ENCODE measurements at regions not wholly inside any gene's neighbourhood (a gene's known extent, or its start where the extent isn't known, plus 50 kb on each side); places are given as distances from the start of the nearest gene placed in this dataset.

DNA sequence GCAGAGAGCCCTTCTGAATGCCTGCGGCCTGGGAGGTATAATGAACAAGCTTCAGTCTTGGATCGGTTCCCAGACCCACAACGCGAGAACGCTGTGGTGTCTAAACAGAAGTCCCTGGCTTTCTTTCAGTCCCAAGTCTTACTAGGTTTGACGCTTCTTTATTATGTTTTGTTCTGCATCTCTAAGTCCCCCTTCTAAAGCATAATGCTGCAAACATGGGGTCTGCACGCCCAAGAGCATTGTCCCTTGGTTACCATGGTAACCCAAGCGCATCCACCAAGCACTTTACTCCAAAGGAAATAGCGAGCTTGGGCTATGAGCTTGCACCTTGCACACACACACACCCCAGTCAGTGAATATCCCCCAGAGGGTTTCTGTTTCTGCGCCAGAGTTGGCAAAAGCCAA, 193.7 kb downstream of the INO80D start:
- in situ Hi-C loops (cut with HindIII; ENCODE audit: low pct_unique_long_range_greater_than_20kb, low sequenced_read_pairs) (no loop called here), intact Hi-C loops (cut with micrococcal nuclease; ENCODE audit: unreplicated experiment) (no loop called here)
- H3K27me3 ChIP-seq (ENCODE audit: control insufficient read depth, insufficient read depth, low read length), result peaks cover 6% of the 10 kb centered on the region; the same call in 1 of the 2 replicates
- no peak overlapping the region for H3K27ac ChIP-seq (ENCODE audit: low read length)
- ChIA-PET POLR2A (no interaction called here), CTCF (no interaction called here)
- H3K4me1 ChIP-seq (ENCODE audit: control insufficient read depth, insufficient read depth, low read length), result no peaks in the 10 kb centered on the region
- TF ChIP-seq, protein P1, sequence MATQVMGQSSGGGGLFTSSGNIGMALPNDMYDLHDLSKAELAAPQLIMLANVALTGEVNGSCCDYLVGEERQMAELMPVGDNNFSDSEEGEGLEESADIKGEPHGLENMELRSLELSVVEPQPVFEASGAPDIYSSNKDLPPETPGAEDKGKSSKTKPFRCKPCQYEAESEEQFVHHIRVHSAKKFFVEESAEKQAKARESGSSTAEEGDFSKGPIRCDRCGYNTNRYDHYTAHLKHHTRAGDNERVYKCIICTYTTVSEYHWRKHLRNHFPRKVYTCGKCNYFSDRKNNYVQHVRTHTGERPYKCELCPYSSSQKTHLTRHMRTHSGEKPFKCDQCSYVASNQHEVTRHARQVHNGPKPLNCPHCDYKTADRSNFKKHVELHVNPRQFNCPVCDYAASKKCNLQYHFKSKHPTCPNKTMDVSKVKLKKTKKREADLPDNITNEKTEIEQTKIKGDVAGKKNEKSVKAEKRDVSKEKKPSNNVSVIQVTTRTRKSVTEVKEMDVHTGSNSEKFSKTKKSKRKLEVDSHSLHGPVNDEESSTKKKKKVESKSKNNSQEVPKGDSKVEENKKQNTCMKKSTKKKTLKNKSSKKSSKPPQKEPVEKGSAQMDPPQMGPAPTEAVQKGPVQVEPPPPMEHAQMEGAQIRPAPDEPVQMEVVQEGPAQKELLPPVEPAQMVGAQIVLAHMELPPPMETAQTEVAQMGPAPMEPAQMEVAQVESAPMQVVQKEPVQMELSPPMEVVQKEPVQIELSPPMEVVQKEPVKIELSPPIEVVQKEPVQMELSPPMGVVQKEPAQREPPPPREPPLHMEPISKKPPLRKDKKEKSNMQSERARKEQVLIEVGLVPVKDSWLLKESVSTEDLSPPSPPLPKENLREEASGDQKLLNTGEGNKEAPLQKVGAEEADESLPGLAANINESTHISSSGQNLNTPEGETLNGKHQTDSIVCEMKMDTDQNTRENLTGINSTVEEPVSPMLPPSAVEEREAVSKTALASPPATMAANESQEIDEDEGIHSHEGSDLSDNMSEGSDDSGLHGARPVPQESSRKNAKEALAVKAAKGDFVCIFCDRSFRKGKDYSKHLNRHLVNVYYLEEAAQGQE (IDR thresholded peaks at IDR 0.05; ENCODE audit: insufficient read depth in 1 of 2, low read depth in 2 of 2, low read length in 1 of 2), result no peak
- TF ChIP-seq, protein P2, sequence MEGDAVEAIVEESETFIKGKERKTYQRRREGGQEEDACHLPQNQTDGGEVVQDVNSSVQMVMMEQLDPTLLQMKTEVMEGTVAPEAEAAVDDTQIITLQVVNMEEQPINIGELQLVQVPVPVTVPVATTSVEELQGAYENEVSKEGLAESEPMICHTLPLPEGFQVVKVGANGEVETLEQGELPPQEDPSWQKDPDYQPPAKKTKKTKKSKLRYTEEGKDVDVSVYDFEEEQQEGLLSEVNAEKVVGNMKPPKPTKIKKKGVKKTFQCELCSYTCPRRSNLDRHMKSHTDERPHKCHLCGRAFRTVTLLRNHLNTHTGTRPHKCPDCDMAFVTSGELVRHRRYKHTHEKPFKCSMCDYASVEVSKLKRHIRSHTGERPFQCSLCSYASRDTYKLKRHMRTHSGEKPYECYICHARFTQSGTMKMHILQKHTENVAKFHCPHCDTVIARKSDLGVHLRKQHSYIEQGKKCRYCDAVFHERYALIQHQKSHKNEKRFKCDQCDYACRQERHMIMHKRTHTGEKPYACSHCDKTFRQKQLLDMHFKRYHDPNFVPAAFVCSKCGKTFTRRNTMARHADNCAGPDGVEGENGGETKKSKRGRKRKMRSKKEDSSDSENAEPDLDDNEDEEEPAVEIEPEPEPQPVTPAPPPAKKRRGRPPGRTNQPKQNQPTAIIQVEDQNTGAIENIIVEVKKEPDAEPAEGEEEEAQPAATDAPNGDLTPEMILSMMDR (IDR thresholded peaks at IDR 0.05), result no peak
- TF ChIP-seq POLR2AphosphoS5 (IDR thresholded peaks at IDR 0.05; ENCODE audit: low read depth, low read length) (no peak), SIN3A (IDR thresholded peaks at IDR 0.05; ENCODE audit: borderline replicate concordance, insufficient read depth, low read depth, low read length) (no peak), TCF7L2 (IDR thresholded peaks at IDR 0.05; ENCODE audit: low read depth, low read length) (no peak)
- no peaks in the 10 kb centered on the region for H3K9me3 ChIP-seq (ENCODE audit: control insufficient read depth, insufficient read depth, low read depth, low read length)
- ATAC-seq (no peak), DNase-seq (ENCODE audit: low read depth, low spot score) (no peak)
- H3K4me3 ChIP-seq (ENCODE audit: low read depth in 2 of 2, low read length in 2 of 2), result no peak overlapping the region
- no TSS peak for BruUV-seq (replicated peaks)
- no peaks in the 10 kb centered on the region for H3K36me3 ChIP-seq (ENCODE audit: control insufficient read depth, insufficient read depth, low read length)

DNA sequence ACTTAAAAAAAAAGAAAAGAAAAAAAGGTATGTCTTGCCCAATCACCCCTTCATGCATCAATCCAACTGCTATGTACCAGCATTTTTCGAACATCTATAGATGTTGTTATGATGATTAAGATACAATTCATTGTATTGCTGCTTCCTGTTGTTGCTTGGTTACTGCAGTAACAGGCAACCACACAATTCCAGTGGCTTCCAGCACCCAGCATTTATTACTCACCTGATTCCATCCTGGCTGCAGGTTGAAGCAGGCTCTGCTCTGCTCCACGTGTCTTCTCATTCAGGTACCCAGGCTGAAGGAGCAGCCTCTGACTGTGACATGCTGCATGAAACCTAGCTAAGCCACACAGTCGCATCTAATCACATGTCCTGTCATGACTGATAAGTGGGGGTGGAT, 196.9 kb downstream of the INO80D start:
- no TSS peak for BruUV-seq (replicated peaks)
- Histone ChIP-seq H3K4me1 (ENCODE audit: control insufficient read depth, insufficient read depth, low read length) (no peaks in the 10 kb centered on the region), H3K4me3 (ENCODE audit: low read depth in 2 of 2, low read length in 2 of 2) (no peak overlapping the region), H3K27ac (ENCODE audit: low read length) (no peak overlapping the region), H3K9me3 (ENCODE audit: control insufficient read depth, insufficient read depth, low read depth, low read length) (no peaks in the 10 kb centered on the region), H3K36me3 (ENCODE audit: control insufficient read depth, insufficient read depth, low read length) (no peaks in the 10 kb centered on the region), H3K27me3 (ENCODE audit: control insufficient read depth, insufficient read depth, low read length) (no peaks in the 10 kb centered on the region; the same call in 1 of the 2 replicates)
- ATAC-seq, result no peak
- intact Hi-C loops (cut with micrococcal nuclease; ENCODE audit: unreplicated experiment) (no loop called here), in situ Hi-C loops (cut with HindIII; ENCODE audit: low pct_unique_long_range_greater_than_20kb, low sequenced_read_pairs) (no loop called here)
- POLR2A ChIA-PET, result interaction anchor here (0.6 kb wide), 1 partner anchor 1818 kb away, joined by 4 read pairs; no protein-coding TSS in a partner anchor
- no peak for TF ChIP-seq POLR2AphosphoS5 (IDR thresholded peaks at IDR 0.05; ENCODE audit: low read depth, low read length)
- TF ChIP-seq TCF7L2 (IDR thresholded peaks at IDR 0.05; ENCODE audit: low read depth, low read length), result no peak
- TF ChIP-seq SIN3A (IDR thresholded peaks at IDR 0.05; ENCODE audit: borderline replicate concordance, insufficient read depth, low read depth, low read length), result no peak
- TF ChIP-seq, protein P2 (IDR thresholded peaks at IDR 0.05), result no peak
- TF ChIP-seq, protein P1 (IDR thresholded peaks at IDR 0.05; ENCODE audit: insufficient read depth in 1 of 2, low read depth in 2 of 2, low read length in 1 of 2), result no peak
- DNase-seq (ENCODE audit: low read depth, low spot score), result no peak
- CTCF ChIA-PET, result no interaction called here

Data from Panc1 (cell line).